AG04449 (cell line): ENCODE measurements at regions not wholly inside any gene's neighbourhood (a gene's known extent, or its start where the extent isn't known, plus 50 kb on each side); places are given as distances from the start of the nearest gene placed in this dataset.

Source experiments
- CTCF ChIA-PET: fragments of 350-600 bp; formaldehyde crosslinking; extraction: SDS; loops from one replicate; lab custom pipeline; 2021; ENCODE audit warnings: antibody characterized with exemption; lab: Yijun Ruan, JAX
- POLR2A ChIA-PET: fragments of 400-600, 350-600 bp; formaldehyde crosslinking; extraction: SDS; loops from one replicate; lab custom pipeline; 2020; ENCODE audit warnings: antibody characterized with exemption, inconsistent platforms; lab: Yijun Ruan, JAX
- DNase-seq: peaks from one replicate; pipeline ENCODE4 v3.0.0-alpha.2; 2010; ENCODE audit warnings: low read depth, low spot score
- H3K4me3 ChIP-seq: 2 replicates; pipeline ENCODE4 v1.5.1; 2011; ENCODE audit warnings: low read depth, mild to moderate bottlenecking, control low read depth, low read length
- CTCF ChIP-seq: IDR thresholded peaks from one replicate; pipeline ENCODE4 v1.5.1; 2011; ENCODE audit warnings: mild to moderate bottlenecking, moderate library complexity, low read length, control low read depth, inconsistent platforms; ENCODE audit not compliant: insufficient read depth; ENCODE audit errors: missing control alignments

GRCh38 chr20:22430746-22431168 is 153.6 kb downstream of the FOXA2 start:
- TF ChIP-seq CTCF: no peak
- no peak for DNase-seq
- ChIA-PET POLR2A (no interaction called here), CTCF (no interaction called here)
- no peak overlapping the region for H3K4me3 ChIP-seq

- CTCF ChIA-PET: no interaction called here
- TF ChIP-seq CTCF: no peak
- DNase-seq: no peak
These were observed 154.1 kb downstream of the FOXA2 start for GRCh38 chr20:22430154-22430745.

GRCh38 chr20:22429175-22430153 is 154.9 kb downstream of the FOXA2 start:
- TF ChIP-seq CTCF: no peak
- POLR2A ChIA-PET: no interaction called here
- no peak for DNase-seq
- H3K4me3 ChIP-seq: no peak overlapping the region
- CTCF ChIA-PET: no interaction called here

More at GRCh38 chr20:22430154-22430745, 154.1 kb downstream of the FOXA2 start:
- POLR2A ChIA-PET: no interaction called here
- H3K4me3 ChIP-seq: no peak overlapping the region

GRCh38 chr20:22428051-22428450 is 156.3 kb downstream of the FOXA2 start:
- H3K4me3 ChIP-seq: no peak overlapping the region
- ChIA-PET POLR2A (no interaction called here), CTCF (no interaction called here)
- DNase-seq: no peak
- no peak for TF ChIP-seq CTCF

DNA sequence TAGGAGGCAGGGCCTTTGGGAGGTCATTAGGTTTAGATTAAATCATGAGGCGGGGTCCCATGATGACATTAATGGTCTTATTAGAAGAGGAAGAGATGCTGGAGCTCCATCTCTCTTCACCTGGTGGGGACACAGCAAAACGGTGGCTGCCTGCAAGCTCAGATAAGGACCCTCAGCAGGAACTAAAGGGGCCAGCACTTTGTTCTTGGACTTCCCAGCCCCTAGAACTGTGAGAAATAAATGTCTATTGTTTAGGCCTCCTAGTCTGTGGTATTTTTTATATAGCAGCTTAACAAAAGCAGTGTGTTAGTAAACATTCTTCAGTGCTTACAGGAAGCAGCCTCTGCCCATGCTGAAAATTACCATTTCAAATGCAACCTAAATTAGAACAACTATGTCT is 157.6 kb downstream of the FOXA2 start:
- no peak for TF ChIP-seq CTCF
- no peak for DNase-seq
- H3K4me3 ChIP-seq: no peak overlapping the region
- POLR2A ChIA-PET: no interaction called here
- CTCF ChIA-PET: no interaction called here
